Esophagus muscularis mucosa (tissue), 4 donors: ENCODE measurements at regions not wholly inside any gene's neighbourhood (a gene's known extent, or its start where the extent isn't known, plus 50 kb on each side); places are given as distances from the start of the nearest gene placed in this dataset.

Experiments
- DNase-seq: peaks from one replicate; pipeline ENCODE4 v3.0.0-alpha.2; 2017; ENCODE audit errors: extremely low spot score
- H3K27ac ChIP-seq, 4 donors: fragments of 200-600 bp; sonication (generic); replicated peaks in 1 of 4; 1 replicate in 3 of 4; 2 replicates in 1 of 4; pipeline ENCODE4 v1.5.1; 2016 to 2019; ENCODE audit warnings: mild to moderate bottlenecking in 1 of 4
- H3K27me3 ChIP-seq, 4 donors: fragments of 200-600 bp; sonication (generic); one replicate each; pipeline versions ENCODE4 v1.5.1 to v1.6.0; 2016 to 2019
- H3K36me3 ChIP-seq, 4 donors: fragments of 200-600 bp; sonication (generic); one replicate each; pipeline ENCODE4 v1.5.1; 2016 to 2019
- H3K4me1 ChIP-seq, 4 donors: fragments of 200-600 bp; sonication (generic); one replicate each; pipeline ENCODE4 v1.5.1; 2016 to 2019
- H3K4me3 ChIP-seq, 4 donors: fragments of 200-600 bp; sonication (generic); 1 replicate in 2 of 4; 2 replicates in 2 of 4; pipeline ENCODE4 v1.5.1; 2016 to 2019; ENCODE audit warnings: mild to moderate bottlenecking in 4 of 4, moderate library complexity in 1 of 4
- H3K9me3 ChIP-seq, 4 donors: fragments of 200-600 bp; sonication (generic); 1 replicate in 3 of 4; 2 replicates in 1 of 4; pipeline ENCODE4 v1.5.1; 2016 to 2019
- EP300 ChIP-seq: sonication (generic); formaldehyde crosslinking; IDR thresholded peaks from one replicate; pipeline ENCODE4 v1.6.1; 2017; ENCODE audit warnings: antibody characterized with exemption
- POLR2A ChIP-seq: fragments of 450-650 bp; IDR thresholded peaks from one replicate; pipeline ENCODE4 v1.6.1; 2017; ENCODE audit warnings: antibody characterized with exemption, moderate library complexity, mild to moderate bottlenecking, low read depth
- POLR2AphosphoS5 ChIP-seq, 2 donors: sonication (generic); formaldehyde crosslinking; IDR thresholded peaks; one replicate each; pipeline ENCODE4 v1.6.1; 2017; ENCODE audit warnings: antibody characterized with exemption in 2 of 2
- WGBS: methylation state at CpG from one replicate; pipeline ENCODE4 v1.1.5; 2018; 5-methylcytosine and 5-hydroxymethylcytosine counted together
- intact Hi-C: fragments of 100-400 bp; cut with DNase I; formaldehyde crosslinking; loops from one replicate; pipeline ENCODE4 v1.15.1; 2023
- TF ChIP-seq, protein P1 (sequence below), 3 experiments: fragments of 200-600 bp in 2 of 3; fragments of 450-650 bp in 1 of 3; sonication (generic) in 2 of 3; IDR thresholded peaks; one replicate each; pipeline ENCODE4 v1.5.1; 2017 to 2019; ENCODE audit warnings: antibody characterized with exemption in 3 of 3, mild to moderate bottlenecking in 2 of 3, moderate library complexity in 1 of 3

DNA sequence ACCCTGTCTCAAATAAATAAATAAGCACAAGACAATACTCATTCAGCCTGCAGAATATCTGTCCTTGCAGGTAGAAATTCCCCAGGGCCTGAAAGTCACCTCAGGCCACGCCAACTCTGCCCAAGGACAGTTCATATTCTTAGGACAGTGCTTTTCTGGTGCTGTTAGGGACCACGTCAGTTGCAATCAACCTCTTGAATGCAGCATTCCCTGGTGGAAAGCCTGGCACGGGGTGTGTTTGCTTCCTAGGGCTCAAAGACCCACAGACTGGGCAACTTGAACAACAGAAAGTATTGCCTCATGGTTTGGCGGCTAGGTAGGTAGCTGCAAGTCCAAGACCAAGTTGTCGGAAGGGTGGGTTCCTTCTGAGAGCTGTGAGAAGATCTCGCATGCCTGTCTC, 160.3 kb downstream of the KCTD15 start:
- Histone ChIP-seq H3K4me3 (no peak overlapping the region), H3K9me3 (no peaks in the 10 kb centered on the region), H3K27me3 (peaks cover 0 to 22% (median 0%) of the 10 kb centered on the region in 4 donors), H3K27ac (no peak overlapping the region), H3K4me1 (no peaks in the 10 kb centered on the region), H3K36me3 (no peaks in the 10 kb centered on the region)
- WGBS = 89% methylated on average over 6 of the region's 6 CpGs
- intact Hi-C loops = no loop called here
- peak; percentile 70 for DNase-seq
- TF ChIP-seq POLR2AphosphoS5 (IDR thresholded peaks at IDR 0.05) (no peak), EP300 (no peak), POLR2A (no peak)
- TF ChIP-seq, protein P1, sequence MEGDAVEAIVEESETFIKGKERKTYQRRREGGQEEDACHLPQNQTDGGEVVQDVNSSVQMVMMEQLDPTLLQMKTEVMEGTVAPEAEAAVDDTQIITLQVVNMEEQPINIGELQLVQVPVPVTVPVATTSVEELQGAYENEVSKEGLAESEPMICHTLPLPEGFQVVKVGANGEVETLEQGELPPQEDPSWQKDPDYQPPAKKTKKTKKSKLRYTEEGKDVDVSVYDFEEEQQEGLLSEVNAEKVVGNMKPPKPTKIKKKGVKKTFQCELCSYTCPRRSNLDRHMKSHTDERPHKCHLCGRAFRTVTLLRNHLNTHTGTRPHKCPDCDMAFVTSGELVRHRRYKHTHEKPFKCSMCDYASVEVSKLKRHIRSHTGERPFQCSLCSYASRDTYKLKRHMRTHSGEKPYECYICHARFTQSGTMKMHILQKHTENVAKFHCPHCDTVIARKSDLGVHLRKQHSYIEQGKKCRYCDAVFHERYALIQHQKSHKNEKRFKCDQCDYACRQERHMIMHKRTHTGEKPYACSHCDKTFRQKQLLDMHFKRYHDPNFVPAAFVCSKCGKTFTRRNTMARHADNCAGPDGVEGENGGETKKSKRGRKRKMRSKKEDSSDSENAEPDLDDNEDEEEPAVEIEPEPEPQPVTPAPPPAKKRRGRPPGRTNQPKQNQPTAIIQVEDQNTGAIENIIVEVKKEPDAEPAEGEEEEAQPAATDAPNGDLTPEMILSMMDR (IDR thresholded peaks at IDR 0.05) = no peak

DNA sequence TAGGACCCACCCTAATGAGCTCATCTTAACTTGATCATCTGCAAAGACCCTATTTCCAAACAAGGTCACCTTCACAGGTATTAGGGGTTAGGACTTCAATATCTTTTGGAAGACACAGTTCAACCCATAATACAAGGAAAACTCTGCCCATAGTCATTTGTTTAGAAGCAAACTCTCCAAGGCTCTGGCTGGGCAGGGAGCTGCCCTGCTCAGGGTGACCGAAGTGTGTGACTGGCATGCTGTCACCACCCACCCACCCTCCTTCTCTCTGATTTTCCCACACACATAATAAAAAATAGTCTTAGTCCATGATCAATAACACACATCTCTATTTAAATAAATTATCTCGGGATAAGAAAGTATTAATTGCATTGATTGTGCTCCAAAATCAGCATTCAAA, 161.1 kb downstream of the KCTD15 start:
- Histone ChIP-seq H3K9me3 (no peaks in the 10 kb centered on the region), H3K36me3 (no peaks in the 10 kb centered on the region), H3K4me1 (no peaks in the 10 kb centered on the region), H3K27me3 (peaks cover 0 to 22% (median 0%) of the 10 kb centered on the region in 4 donors), H3K27ac (no peak overlapping the region), H3K4me3 (no peak overlapping the region)
- peak; percentile 82 for DNase-seq
- TF ChIP-seq POLR2A = no peak
- TF ChIP-seq, protein P1 (IDR thresholded peaks at IDR 0.05) = no peak
- TF ChIP-seq POLR2AphosphoS5 (IDR thresholded peaks at IDR 0.05) = no peak
- no peak for TF ChIP-seq EP300
- intact Hi-C loops = no loop called here
- 83% methylated on average over 2 of the region's 2 CpGs for WGBS

DNA sequence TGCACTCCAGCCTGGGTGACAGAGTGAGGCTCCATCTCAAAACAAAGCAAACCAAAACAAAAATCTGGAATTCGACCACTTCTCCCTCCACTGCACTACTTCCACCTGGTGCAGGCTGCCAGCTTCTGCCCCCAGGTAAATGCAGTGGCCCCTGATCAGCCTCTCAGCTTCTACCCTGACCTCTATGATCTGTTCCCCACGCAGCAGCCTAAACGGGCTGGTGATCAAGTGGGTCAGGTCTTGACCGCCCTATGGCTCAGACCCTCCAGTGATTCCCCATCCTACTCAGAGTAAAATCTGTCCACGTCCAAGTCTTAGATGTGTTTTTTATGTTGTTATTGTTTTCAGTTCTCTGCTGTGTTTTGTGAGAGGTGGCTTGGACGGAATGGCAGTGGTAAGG, 163.9 kb downstream of the KCTD15 start:
- intact Hi-C loops = no loop called here
- no peak for TF ChIP-seq POLR2A
- TF ChIP-seq EP300 = no peak
- no peak for TF ChIP-seq POLR2AphosphoS5 (IDR thresholded peaks at IDR 0.05)
- TF ChIP-seq, protein P1 (IDR thresholded peaks at IDR 0.05) = no peak
- H3K9me3 ChIP-seq = no peaks in the 10 kb centered on the region
- peaks cover 0 to 15% (median 0%) of the 10 kb centered on the region in 4 donors for H3K27me3 ChIP-seq
- no peaks in the 10 kb centered on the region for H3K4me1 ChIP-seq
- H3K36me3 ChIP-seq = no peaks in the 10 kb centered on the region
- H3K4me3 ChIP-seq = no peak overlapping the region
- DNase-seq = peak; percentile 60
- 60% methylated on average over 6 of the region's 6 CpGs for WGBS
- H3K27ac ChIP-seq = no peak overlapping the region

DNA sequence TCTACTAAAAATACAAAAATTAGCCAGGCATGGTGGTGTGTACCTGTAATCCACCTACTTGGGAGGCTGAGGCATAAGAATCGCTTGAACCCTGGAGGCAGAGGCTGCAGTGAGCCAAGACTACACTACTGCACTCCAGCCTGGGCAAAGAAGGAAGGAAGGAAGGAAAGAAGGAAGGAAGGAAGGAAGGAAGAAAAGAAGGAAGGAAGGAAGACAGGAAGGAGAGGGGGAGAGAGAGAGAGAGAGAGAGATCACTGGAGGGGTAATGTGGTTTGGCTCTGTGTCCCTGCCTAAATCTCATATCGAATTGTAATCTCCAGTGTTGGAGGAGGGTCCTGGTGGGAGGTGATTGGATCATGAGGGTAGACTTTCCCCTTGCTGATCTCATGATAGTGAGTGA, 165.5 kb downstream of the KCTD15 start:
- H3K36me3 ChIP-seq = no peaks in the 10 kb centered on the region
- peaks cover 0 to 10% (median 0%) of the 10 kb centered on the region in 4 donors for H3K27me3 ChIP-seq
- H3K4me1 ChIP-seq = no peaks in the 10 kb centered on the region
- H3K9me3 ChIP-seq = peaks cover 0 to 12% (median 5%) of the 10 kb centered on the region in 4 donors
- WGBS = 90% methylated on average over 2 of the region's 2 CpGs
- intact Hi-C loops = no loop called here
- DNase-seq = no peak
- TF ChIP-seq POLR2AphosphoS5 (IDR thresholded peaks at IDR 0.05) = no peak
- TF ChIP-seq EP300 = no peak
- TF ChIP-seq, protein P1 (IDR thresholded peaks at IDR 0.05) = no peak
- TF ChIP-seq POLR2A = no peak
- H3K4me3 ChIP-seq = no peak overlapping the region
- H3K27ac ChIP-seq = no peak overlapping the region

DNA sequence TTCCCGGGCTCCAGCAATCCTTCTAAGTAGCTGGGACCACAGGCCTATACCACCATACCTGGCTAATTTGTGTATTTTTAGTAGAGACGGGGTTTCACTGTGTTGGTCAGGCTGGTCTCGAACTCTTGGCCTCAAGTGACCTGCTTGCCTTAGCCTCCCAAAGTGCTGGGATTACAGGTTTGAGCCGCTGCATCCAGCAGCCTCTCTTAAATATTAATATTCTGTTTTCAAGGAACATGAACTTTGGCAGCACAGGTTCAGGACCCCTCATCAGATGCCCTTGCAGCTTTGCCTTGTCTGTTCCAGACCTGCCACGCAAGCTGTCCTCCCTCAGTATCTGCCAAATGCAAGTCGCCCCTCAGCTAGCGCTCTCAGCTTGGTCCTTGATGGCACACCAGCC, 166.8 kb downstream of the KCTD15 start:
- Histone ChIP-seq H3K9me3 (peaks cover 0 to 13% (median 5%) of the 10 kb centered on the region in 4 donors), H3K36me3 (no peaks in the 10 kb centered on the region), H3K4me3 (no peak overlapping the region), H3K27ac (no peak overlapping the region), H3K4me1 (no peaks in the 10 kb centered on the region), H3K27me3 (peaks cover 0 to 10% (median 0%) of the 10 kb centered on the region in 4 donors)
- 90% methylated on average over 7 of the region's 7 CpGs for WGBS
- intact Hi-C loops = no loop called here
- no peak for TF ChIP-seq POLR2AphosphoS5 (IDR thresholded peaks at IDR 0.05)
- no peak for TF ChIP-seq EP300
- TF ChIP-seq, protein P1 (IDR thresholded peaks at IDR 0.05) = no peak
- no peak for TF ChIP-seq POLR2A
- peak; percentile 57 for DNase-seq
